Gastroesophageal sphincter (tissue), 4 donors: ENCODE measurements at regions not wholly inside any gene's neighbourhood (a gene's known extent, or its start where the extent isn't known, plus 50 kb on each side); places are given as distances from the start of the nearest gene placed in this dataset.

Experiments
- ATAC-seq: fragments of 150-250 bp; one replicate; pipeline ENCODE4 v1.9.1; 2016; ENCODE audit warnings: mild to moderate bottlenecking, moderate library complexity
- H3K27ac ChIP-seq, 4 donors: fragments of 200-600 bp; sonication (generic) in 3 of 4; 1 replicate in 3 of 4; 2 replicates in 1 of 4; pipeline ENCODE4 v1.5.1; 2016 to 2019
- H3K27me3 ChIP-seq: fragments of 200-600 bp; sonication (generic); one replicate; pipeline ENCODE4 v1.5.1; 2019
- H3K36me3 ChIP-seq, 2 donors: fragments of 200-600 bp; sonication (generic); one replicate each; pipeline ENCODE4 v1.5.1; 2019; ENCODE audit warnings: control low read depth in 1 of 2
- H3K4me1 ChIP-seq, 3 donors: fragments of 200-600 bp; sonication (generic); 1 replicate in 2 of 3; 2 replicates in 1 of 3; pipeline ENCODE4 v1.5.1; 2016 to 2019; ENCODE audit warnings: control low read depth in 2 of 3
- H3K4me3 ChIP-seq, 2 donors: fragments of 200-600 bp; sonication (generic); one replicate each; pipeline ENCODE4 v1.5.1; 2019; ENCODE audit warnings: mild to moderate bottlenecking in 1 of 2, moderate library complexity in 1 of 2
- H3K9me3 ChIP-seq, 3 donors: fragments of 200-600 bp; sonication (generic); one replicate each; pipeline ENCODE4 v1.5.1; 2017 to 2019; ENCODE audit warnings: control low read depth in 2 of 3
- CTCF ChIP-seq, 4 experiments: fragments of 200-600 bp in 2 of 4; fragments of 450-650 bp in 2 of 4; sonication (generic) in 1 of 4; IDR thresholded peaks; one replicate each; pipeline ENCODE4 v1.5.1; 2017 to 2019; ENCODE audit warnings: antibody characterized with exemption in 4 of 4, mild to moderate bottlenecking in 2 of 4, moderate library complexity in 2 of 4
- EP300 ChIP-seq: sonication (generic); formaldehyde crosslinking; IDR thresholded peaks from one replicate; pipeline ENCODE4 v1.6.1; 2017; ENCODE audit warnings: antibody characterized with exemption, mild to moderate bottlenecking
- POLR2A ChIP-seq, 2 donors: fragments of 450-650 bp; IDR thresholded peaks; one replicate each; pipeline ENCODE4 v1.6.1; 2017; ENCODE audit warnings: antibody characterized with exemption in 2 of 2, mild to moderate bottlenecking in 2 of 2, moderate library complexity in 1 of 2
- POLR2AphosphoS5 ChIP-seq: sonication (generic); formaldehyde crosslinking; IDR thresholded peaks from one replicate; pipeline ENCODE4 v1.6.1; 2017; ENCODE audit warnings: antibody characterized with exemption
- WGBS, 2 donors: methylation state at CpG; one replicate each; pipeline ENCODE4 v1.1.5; 2018; ENCODE audit warnings: low coverage in 1 of 2; 5-methylcytosine and 5-hydroxymethylcytosine counted together

DNA sequence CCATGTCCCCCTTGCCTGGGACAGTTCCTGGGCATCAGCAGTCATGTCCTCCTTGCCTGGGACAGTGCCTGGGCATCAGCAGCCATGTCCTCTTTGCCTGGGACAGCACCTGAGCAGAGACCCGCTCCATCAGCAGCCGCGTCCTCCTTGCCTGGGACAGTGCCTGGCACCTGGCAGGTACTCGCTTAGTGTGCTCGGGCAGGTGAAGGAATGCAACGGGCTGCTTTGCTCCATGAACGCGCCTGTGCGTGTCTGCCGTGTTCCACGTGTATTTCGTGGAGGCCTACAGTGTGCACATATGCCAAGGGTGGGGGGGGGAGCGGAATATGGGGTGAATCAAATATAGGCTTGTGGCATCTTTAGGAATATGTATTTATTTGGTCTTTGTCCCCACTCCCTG lies 1490.7 kb downstream of the TBC1D22A start:
- Histone ChIP-seq H3K36me3 (no peaks in the 10 kb centered on the region), H3K27ac (no peak overlapping the region), H3K4me3 (no peak overlapping the region), H3K4me1 (no peaks in the 10 kb centered on the region), H3K27me3 (peaks cover 71% of the 10 kb centered on the region), H3K9me3 (no peaks in the 10 kb centered on the region)
- WGBS, 2 donors = no CpG with 5 or more reads among the region's 13 CpGs
- no peak for ATAC-seq
- TF ChIP-seq POLR2A (IDR thresholded peaks at IDR 0.05) = no peak
- TF ChIP-seq POLR2AphosphoS5 = no peak
- no peak for TF ChIP-seq EP300
- TF ChIP-seq CTCF (IDR thresholded peaks at IDR 0.05) = no peak

DNA sequence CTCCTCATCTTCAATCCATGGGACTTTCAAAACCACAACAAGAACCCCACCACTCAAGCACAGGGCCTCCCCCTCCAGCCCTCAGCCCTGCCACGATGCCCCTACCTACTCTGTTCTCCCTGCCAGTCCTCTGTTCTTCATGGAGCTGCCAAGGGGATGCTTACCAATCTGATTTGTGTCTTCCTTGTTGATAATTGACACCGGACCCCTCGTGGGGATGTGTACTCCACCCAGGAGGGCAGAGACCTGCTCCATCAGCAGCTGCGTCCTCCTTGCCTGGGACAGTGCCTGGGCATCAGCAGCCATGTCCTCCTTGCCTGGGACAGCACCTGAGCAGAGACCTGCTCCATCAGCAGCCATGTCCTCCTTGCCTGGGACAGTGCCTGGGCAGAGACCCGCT lies 1489.2 kb downstream of the TBC1D22A start:
- TF ChIP-seq CTCF (IDR thresholded peaks at IDR 0.05) (no peak), POLR2A (IDR thresholded peaks at IDR 0.05) (no peak), EP300 (no peak), POLR2AphosphoS5 (no peak)

DNA sequence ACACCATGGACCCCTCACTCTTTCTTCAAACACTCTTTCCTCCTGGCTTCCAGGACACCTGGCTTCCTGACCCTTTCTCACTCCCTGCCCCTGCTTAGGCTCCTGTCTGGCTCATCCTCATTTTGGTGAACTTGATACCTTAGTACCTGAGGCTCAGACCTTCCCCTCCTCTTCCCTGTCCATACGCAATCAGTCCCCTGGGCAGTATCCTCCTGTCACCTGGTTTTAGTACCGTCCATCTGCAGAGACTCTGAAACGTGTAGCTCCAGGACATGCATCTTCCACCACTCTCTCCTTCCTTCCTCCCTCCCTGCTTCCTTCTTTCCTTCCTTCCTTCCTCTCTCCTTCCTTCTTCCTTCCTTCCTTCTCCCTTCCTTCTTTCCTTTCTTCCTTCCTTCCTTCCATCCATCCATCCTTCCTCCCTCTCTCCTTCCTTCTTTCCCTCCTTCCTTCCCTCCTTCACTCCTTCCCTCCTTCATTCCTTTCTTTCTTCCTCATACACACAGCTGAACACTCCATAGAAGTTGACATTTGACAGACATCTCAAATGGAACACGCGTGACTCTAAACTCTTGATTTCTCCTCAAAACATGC lies 1488.6 kb downstream of the TBC1D22A start:
- Histone ChIP-seq H3K4me3 (no peak overlapping the region), H3K4me1 (no peaks in the 10 kb centered on the region), H3K27ac (no peak overlapping the region), H3K27me3 (peaks cover 77% of the 10 kb centered on the region), H3K36me3 (no peaks in the 10 kb centered on the region), H3K9me3 (no peaks in the 10 kb centered on the region)
- no peak for ATAC-seq
- WGBS, 2 donors = 61 to 73% methylated on average over 4 to 5 of the region's 5 CpGs
- TF ChIP-seq POLR2A (IDR thresholded peaks at IDR 0.05) (no peak), POLR2AphosphoS5 (no peak), EP300 (no peak), CTCF (IDR thresholded peaks at IDR 0.05) (no peak)

More for the DNA sequence above, 1489.2 kb downstream of the TBC1D22A start:
- Histone ChIP-seq H3K4me1 (no peaks in the 10 kb centered on the region), H3K36me3 (no peaks in the 10 kb centered on the region), H3K27ac (no peak overlapping the region), H3K27me3 (peaks cover 77% of the 10 kb centered on the region), H3K4me3 (no peak overlapping the region), H3K9me3 (no peaks in the 10 kb centered on the region)
- no peak for ATAC-seq
- WGBS, 2 donors = 44 to 75% methylated on average over 1 of the region's 5 CpGs

- no peak for ATAC-seq
- Histone ChIP-seq H3K4me3 (no peak overlapping the region), H3K27ac (no peak overlapping the region), H3K4me1 (no peaks in the 10 kb centered on the region), H3K9me3 (no peaks in the 10 kb centered on the region), H3K36me3 (no peaks in the 10 kb centered on the region), H3K27me3 (peaks cover 77% of the 10 kb centered on the region)
- 20 to 82% methylated on average over 1 to 3 of the region's 16 CpGs for WGBS, 2 donors
- TF ChIP-seq POLR2A (IDR thresholded peaks at IDR 0.05) = no peak
- TF ChIP-seq EP300 = no peak
- no peak for TF ChIP-seq POLR2AphosphoS5
- TF ChIP-seq CTCF (IDR thresholded peaks at IDR 0.05) = no peak
Measured at GRCh38 chr22:48250286-48250895, 1487.9 kb downstream of the TBC1D22A start.

DNA sequence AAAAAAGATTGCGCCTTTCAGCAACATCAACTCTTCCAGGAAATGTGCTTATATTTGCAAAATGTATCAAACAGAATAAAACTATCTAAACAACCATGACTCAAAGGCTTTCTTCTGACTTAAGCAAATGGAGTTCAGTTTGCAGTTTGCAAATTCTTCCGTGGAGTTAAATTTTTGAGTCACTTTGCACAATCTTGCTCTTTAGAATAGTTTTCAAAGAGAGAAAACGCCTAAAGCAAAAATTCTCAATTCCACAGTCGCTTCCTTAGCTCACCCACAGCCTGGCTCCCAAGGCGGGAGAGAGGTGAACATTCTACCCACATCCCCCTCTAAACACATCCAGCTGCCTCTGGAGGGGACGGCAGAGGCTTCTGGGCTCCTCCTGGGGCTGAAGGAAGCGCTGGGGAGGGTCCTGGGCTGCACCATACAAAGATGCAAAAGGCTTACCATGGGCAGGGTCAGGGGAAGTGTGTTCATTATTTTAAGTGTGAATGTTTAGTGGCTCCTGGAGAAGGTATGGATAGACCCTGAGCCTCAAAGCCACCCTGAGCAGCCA lies 1487.3 kb downstream of the TBC1D22A start:
- no peak overlapping the region for H3K4me3 ChIP-seq
- TF ChIP-seq POLR2AphosphoS5 (no peak), EP300 (no peak), POLR2A (IDR thresholded peaks at IDR 0.05) (no peak), CTCF (IDR thresholded peaks at IDR 0.05) (no peak)
- peaks cover 77% of the 10 kb centered on the region for H3K27me3 ChIP-seq
- WGBS, 2 donors = 61% methylated on average over 3 of the region's 7 CpGs; no CpG with 5 or more reads in 1 of the 2 donors
- no peaks in the 10 kb centered on the region for H3K9me3 ChIP-seq
- ATAC-seq = no peak
- H3K27ac ChIP-seq = no peak overlapping the region
- H3K36me3 ChIP-seq = no peaks in the 10 kb centered on the region
- H3K4me1 ChIP-seq = no peaks in the 10 kb centered on the region
